Upper lobe of left lung (tissue), 4 donors: ENCODE measurements at regions not wholly inside any gene's neighbourhood (a gene's known extent, or its start where the extent isn't known, plus 50 kb on each side); places are given as distances from the start of the nearest gene placed in this dataset.

Source experiments
- CTCF ChIP-seq, 6 experiments: fragments of 450-650 bp in 4 of 6; fragments of 200-600 bp in 2 of 6; sonication (generic) in 2 of 6; IDR thresholded peaks; one replicate each; pipeline ENCODE4 v1.5.1; 2016 to 2019; ENCODE audit warnings: antibody characterized with exemption in 6 of 6
- EP300 ChIP-seq, 4 donors: sonication (generic); formaldehyde crosslinking; IDR thresholded peaks; one replicate each; pipeline ENCODE4 v1.5.1; 2017; ENCODE audit warnings: antibody characterized with exemption in 4 of 4, control low read depth in 2 of 4
- POLR2A ChIP-seq, 4 donors: fragments of 450-650 bp; IDR thresholded peaks; one replicate each; pipeline ENCODE4 v1.5.1; 2016 to 2017; ENCODE audit warnings: antibody characterized with exemption in 4 of 4, mild to moderate bottlenecking in 2 of 4
- POLR2AphosphoS5 ChIP-seq, 2 donors: sonication (generic); formaldehyde crosslinking; IDR thresholded peaks; one replicate each; pipeline ENCODE4 v1.5.1; 2017; ENCODE audit warnings: antibody characterized with exemption in 2 of 2

GRCh38 chr13:44281252-44282000, 92.2 kb upstream of the SERP2 start:
- TF ChIP-seq CTCF (IDR thresholded peaks at IDR 0.05) = no peak
- TF ChIP-seq POLR2AphosphoS5 (IDR thresholded peaks at IDR 0.05) = no peak
- TF ChIP-seq POLR2A (IDR thresholded peaks at IDR 0.05) = no peak
- TF ChIP-seq EP300 (IDR thresholded peaks at IDR 0.05) = no peak
